Ishikawa (cell line): ENCODE measurements at regions not wholly inside any gene's neighbourhood (a gene's known extent, or its start where the extent isn't known, plus 50 kb on each side); places are given as distances from the start of the nearest gene placed in this dataset.
A peak's percentile ranks its signal among the peaks of the same experiment; 100 is the strongest.

Experiments used
- CEBPB ChIP-seq: IDR thresholded peaks from 2 replicates; pipeline ENCODE4 v1.6.1; 2012
- CREB1 ChIP-seq: IDR thresholded peaks from 2 replicates; pipeline ENCODE4 v1.6.1; 2012; ENCODE audit warnings: low read depth
- EGR1 ChIP-seq: IDR thresholded peaks from 2 replicates; pipeline ENCODE4 v1.6.1; 2012
- EP300 ChIP-seq: IDR thresholded peaks from 2 replicates; pipeline ENCODE4 v1.6.1; 2012; ENCODE audit warnings: borderline replicate concordance
- FOXM1 ChIP-seq: IDR thresholded peaks from 2 replicates; pipeline ENCODE4 v1.6.1; 2012; ENCODE audit warnings: low read depth, borderline replicate concordance
- NFIC ChIP-seq: IDR thresholded peaks from 2 replicates; pipeline ENCODE4 v1.6.1; 2012
- RAD21 ChIP-seq: IDR thresholded peaks from 2 replicates; pipeline ENCODE4 v1.6.1; 2012; ENCODE audit warnings: low read depth
- TAF1 ChIP-seq: IDR thresholded peaks from 2 replicates; pipeline ENCODE4 v1.6.1; 2012; ENCODE audit warnings: low read depth, mild to moderate bottlenecking
- TCF12 ChIP-seq: IDR thresholded peaks from 2 replicates; pipeline ENCODE4 v1.6.1; 2012; ENCODE audit warnings: low read depth
- TEAD4 ChIP-seq: IDR thresholded peaks from 2 replicates; pipeline ENCODE4 v1.6.1; 2012
- YY1 ChIP-seq: IDR thresholded peaks from 2 replicates; pipeline ENCODE4 v1.6.1; 2012; ENCODE audit warnings: low read depth
- ZBTB7A ChIP-seq: IDR thresholded peaks from 2 replicates; pipeline ENCODE4 v1.6.1; 2012; ENCODE audit warnings: low read depth
- TF ChIP-seq, protein P1 (sequence below): IDR thresholded peaks from 2 replicates; pipeline ENCODE4 v1.6.1; 2012
- TF ChIP-seq, protein P2 (sequence below): IDR thresholded peaks from 2 replicates; pipeline ENCODE4 v1.6.1; 2012; ENCODE audit warnings: low read depth, mild to moderate bottlenecking
- TF ChIP-seq, protein P3 (sequence below): IDR thresholded peaks from 2 replicates; pipeline ENCODE4 v1.6.1; 2012

DNA sequence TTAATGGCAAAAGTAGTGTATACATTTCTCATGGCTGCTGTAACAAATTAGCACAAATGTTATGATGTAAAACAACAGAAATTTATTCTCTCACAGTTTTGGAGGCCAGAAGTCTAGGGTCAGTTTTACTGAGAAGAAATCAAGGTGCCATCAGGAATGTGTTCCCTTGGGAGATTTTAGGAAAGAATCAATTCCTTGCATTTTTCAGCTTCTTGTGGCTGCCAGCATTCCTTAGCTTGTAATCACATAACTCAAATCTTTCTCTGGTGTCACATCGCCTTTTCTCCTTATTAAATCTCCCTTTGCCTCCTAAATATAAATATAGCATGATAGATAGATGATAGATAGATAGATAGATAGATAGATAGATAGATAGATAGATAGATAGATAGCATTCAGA is 307.0 kb upstream of the REG3G start:
- no peak for TF ChIP-seq EGR1
- no peak for TF ChIP-seq ZBTB7A
- peak; percentile 60 for TF ChIP-seq TEAD4
- TF ChIP-seq RAD21: no peak
- TF ChIP-seq TCF12: no peak

DNA sequence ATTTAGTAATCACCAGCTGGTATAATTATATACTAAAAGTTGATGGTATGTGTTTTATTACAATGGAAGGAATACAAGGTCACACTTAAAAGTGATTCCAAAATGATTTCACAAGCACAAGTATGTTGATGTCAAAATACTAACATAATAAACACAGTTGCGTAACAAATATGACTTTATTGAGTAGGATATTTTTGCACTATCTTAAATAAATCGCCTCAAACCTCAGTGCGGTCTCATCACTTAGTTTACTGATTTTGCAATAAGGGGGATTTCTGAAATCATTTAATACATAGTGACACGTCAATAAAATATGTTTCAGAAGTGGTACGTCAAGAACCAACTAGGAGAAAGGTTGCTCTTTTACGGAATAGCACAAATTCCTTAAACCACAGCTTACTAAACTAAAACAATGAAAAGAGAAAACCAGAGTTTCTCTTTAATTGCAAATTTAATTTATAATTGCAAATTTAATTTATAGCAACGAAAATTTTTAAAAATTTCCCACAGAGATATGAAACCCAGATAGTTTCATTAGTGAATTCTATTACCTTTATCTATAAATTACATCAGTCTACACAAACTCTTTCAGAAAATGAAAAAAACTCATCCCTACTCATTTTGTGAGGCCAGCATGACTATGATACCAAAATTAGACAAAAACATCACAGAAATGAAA is 304.0 kb upstream of the REG3G start:
- TF ChIP-seq CEBPB: peak; percentile 23; the same call in 1 of the 2 replicates
- TF ChIP-seq, protein P1, sequence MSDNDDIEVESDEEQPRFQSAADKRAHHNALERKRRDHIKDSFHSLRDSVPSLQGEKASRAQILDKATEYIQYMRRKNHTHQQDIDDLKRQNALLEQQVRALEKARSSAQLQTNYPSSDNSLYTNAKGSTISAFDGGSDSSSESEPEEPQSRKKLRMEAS: no peak

DNA sequence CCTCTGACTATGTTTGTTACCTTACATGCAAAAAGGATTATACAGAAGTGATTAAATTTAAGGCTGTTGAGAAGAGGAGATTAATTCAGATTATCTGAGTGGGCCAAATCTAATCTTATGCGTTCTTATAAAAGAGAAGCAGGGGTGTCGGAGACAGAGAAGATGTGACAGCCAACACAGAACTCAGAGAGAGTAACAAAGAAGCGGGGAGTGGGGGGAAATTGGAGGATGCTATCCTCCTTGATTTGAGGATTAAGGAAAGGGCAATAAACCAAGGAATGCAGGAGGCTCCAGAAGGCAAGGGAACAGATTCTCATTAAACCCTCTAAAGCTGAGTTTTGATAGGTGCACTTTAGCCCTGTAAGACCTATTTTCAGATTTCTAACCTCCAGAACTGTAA is 291.3 kb upstream of the REG3G start:
- TF ChIP-seq TEAD4 (no peak), TCF12 (no peak), NFIC (no peak), EGR1 (no peak), CREB1 (no peak), EP300 (no peak), YY1 (no peak), ZBTB7A (no peak), RAD21 (no peak), CEBPB (no peak), TAF1 (no peak), FOXM1 (no peak)
- TF ChIP-seq, protein P2, sequence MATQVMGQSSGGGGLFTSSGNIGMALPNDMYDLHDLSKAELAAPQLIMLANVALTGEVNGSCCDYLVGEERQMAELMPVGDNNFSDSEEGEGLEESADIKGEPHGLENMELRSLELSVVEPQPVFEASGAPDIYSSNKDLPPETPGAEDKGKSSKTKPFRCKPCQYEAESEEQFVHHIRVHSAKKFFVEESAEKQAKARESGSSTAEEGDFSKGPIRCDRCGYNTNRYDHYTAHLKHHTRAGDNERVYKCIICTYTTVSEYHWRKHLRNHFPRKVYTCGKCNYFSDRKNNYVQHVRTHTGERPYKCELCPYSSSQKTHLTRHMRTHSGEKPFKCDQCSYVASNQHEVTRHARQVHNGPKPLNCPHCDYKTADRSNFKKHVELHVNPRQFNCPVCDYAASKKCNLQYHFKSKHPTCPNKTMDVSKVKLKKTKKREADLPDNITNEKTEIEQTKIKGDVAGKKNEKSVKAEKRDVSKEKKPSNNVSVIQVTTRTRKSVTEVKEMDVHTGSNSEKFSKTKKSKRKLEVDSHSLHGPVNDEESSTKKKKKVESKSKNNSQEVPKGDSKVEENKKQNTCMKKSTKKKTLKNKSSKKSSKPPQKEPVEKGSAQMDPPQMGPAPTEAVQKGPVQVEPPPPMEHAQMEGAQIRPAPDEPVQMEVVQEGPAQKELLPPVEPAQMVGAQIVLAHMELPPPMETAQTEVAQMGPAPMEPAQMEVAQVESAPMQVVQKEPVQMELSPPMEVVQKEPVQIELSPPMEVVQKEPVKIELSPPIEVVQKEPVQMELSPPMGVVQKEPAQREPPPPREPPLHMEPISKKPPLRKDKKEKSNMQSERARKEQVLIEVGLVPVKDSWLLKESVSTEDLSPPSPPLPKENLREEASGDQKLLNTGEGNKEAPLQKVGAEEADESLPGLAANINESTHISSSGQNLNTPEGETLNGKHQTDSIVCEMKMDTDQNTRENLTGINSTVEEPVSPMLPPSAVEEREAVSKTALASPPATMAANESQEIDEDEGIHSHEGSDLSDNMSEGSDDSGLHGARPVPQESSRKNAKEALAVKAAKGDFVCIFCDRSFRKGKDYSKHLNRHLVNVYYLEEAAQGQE: no peak
- TF ChIP-seq, protein P1: no peak
- TF ChIP-seq, protein P3, sequence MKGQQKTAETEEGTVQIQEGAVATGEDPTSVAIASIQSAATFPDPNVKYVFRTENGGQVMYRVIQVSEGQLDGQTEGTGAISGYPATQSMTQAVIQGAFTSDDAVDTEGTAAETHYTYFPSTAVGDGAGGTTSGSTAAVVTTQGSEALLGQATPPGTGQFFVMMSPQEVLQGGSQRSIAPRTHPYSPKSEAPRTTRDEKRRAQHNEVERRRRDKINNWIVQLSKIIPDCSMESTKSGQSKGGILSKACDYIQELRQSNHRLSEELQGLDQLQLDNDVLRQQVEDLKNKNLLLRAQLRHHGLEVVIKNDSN: no peak

DNA sequence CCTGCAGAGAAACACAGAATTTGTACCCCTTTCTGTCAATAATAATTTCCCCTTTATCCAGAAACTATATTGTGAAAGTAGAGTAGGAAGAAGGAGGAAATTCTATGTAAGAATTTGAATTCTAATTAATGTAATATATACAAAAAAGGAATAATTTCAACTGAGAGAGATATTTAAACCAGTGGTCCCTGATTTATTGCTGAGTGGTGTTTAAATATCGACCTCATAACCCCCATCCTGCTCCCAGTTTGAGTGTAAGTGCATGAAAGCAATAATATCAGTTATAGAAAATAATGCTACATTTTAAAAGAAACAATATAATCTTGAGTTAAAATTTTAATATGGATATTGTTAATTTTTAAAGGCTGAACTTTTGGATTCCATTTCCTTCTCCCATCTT is 286.2 kb upstream of the REG3G start:
- TF ChIP-seq, protein P1: no peak
- TF ChIP-seq TCF12: no peak

DNA sequence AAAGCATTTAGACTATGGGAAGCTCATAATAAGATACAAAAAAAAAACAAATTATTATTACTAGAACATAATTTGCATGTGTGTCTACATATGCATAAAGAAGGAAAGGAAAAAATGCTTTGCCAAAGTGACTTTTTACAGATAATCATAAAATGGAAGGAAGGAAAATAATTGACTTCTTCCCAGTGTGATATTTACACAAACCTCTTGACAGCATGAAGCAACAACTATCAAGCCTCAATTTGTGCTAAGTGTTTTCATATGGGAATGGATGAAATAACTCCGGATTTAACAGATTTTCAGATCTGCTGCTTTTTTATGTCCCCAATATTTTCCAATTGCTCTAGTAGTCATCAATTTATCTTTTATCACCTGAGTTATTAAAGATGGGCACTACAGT is 275.9 kb upstream of the REG3G start:
- no peak for TF ChIP-seq NFIC
- TF ChIP-seq ZBTB7A: no peak
- TF ChIP-seq, protein P3: no peak
- TF ChIP-seq CREB1: no peak
- TF ChIP-seq FOXM1: no peak
- TF ChIP-seq, protein P2: no peak
- no peak for TF ChIP-seq TCF12
- TF ChIP-seq CEBPB: no peak
- no peak for TF ChIP-seq EP300
- no peak for TF ChIP-seq YY1
- TF ChIP-seq TEAD4: no peak
- TF ChIP-seq, protein P1: no peak
- TF ChIP-seq TAF1: no peak

DNA sequence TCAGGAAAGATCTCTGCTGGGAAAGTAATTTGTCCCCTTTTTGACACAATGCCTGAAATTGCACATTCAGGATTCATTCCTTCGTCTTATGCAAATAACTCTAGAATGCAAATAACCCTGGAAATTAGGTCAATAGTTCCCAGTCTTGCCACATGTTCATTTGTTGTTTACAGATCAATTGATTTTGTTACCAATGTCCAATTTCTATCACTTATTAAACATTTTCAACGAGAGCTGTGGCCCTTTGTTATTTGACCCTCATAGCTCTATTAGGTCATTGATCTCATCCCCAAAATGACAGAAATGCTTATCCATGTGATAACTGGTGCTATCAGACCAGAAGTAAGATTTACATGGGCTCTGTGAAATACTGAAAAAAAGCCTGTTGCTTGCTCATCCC is 275.3 kb upstream of the REG3G start:
- TF ChIP-seq TCF12: no peak
- TF ChIP-seq NFIC: no peak
- TF ChIP-seq TEAD4: no peak
- no peak for TF ChIP-seq ZBTB7A
